Left lung (tissue), 4 donors: ENCODE measurements at regions not wholly inside any gene's neighbourhood (a gene's known extent, or its start where the extent isn't known, plus 50 kb on each side); places are given as distances from the start of the nearest gene placed in this dataset.
A peak's percentile ranks its signal among the peaks of the same experiment; 100 is the strongest.
"Not testable (repeated sequence)": the region's sequence is repeated elsewhere in the genome, so short reads cannot be mapped to it uniquely, and the experiment has no call there.

ENCODE experiments used
- ATAC-seq: fragments of 200-7000 bp; cut with Tn5 transposase; one replicate; pipeline ENCODE4 v1.9.1; 2020; ENCODE audit warnings: moderate library complexity
- DNase-seq, 4 donors: peaks; one replicate each; pipeline ENCODE4 v3.0.0-alpha.2; 2013 to 2020
- H3K27ac ChIP-seq, 2 donors: fragments of 200-600 bp; sonication (generic) in 1 of 2; one replicate each; pipeline versions ENCODE4 v1.5.0 to v1.8.0; 2020 to 2021
- H3K27me3 ChIP-seq, 2 donors: fragments of 200-600 bp; sonication (generic) in 1 of 2; one replicate each; pipeline versions ENCODE4 v1.5.0 to v1.8.0; 2020 to 2021
- H3K36me3 ChIP-seq, 2 donors: fragments of 200-600 bp; sonication (generic) in 1 of 2; one replicate each; pipeline versions ENCODE4 v1.5.0 to v1.8.0; 2020 to 2021
- H3K4me1 ChIP-seq, 2 donors: fragments of 200-600 bp; one replicate each; pipeline ENCODE4 v1.8.0; 2021
- H3K4me3 ChIP-seq, 2 donors: fragments of 200-600 bp; sonication (generic) in 1 of 2; one replicate each; pipeline versions ENCODE4 v1.5.0 to v1.8.0; 2020 to 2021; ENCODE audit warnings: mild to moderate bottlenecking in 1 of 2
- H3K9me3 ChIP-seq, 2 donors: fragments of 200-600 bp; sonication (generic) in 1 of 2; one replicate each; pipeline versions ENCODE4 v1.5.0 to v1.8.0; 2020 to 2021
- intact Hi-C, 2 donors: fragments of 100-400 bp; cut with DNase I; formaldehyde crosslinking; loops; one replicate each; pipeline versions ENCODE4 v1.11.2 to v1.14.2; 2022
- TF ChIP-seq, protein P1 (sequence below), 2 donors: fragments of 200-600 bp; sonication (generic) in 1 of 2; IDR thresholded peaks; one replicate each; pipeline versions ENCODE4 v1.5.0 to v1.8.0; 2021; ENCODE audit warnings: antibody characterized with exemption in 2 of 2
- donor health status: DM: no; HTN: yes; CAD: no.
- donor health status: DM: no; HTN: no; CAD: no.

DNA sequence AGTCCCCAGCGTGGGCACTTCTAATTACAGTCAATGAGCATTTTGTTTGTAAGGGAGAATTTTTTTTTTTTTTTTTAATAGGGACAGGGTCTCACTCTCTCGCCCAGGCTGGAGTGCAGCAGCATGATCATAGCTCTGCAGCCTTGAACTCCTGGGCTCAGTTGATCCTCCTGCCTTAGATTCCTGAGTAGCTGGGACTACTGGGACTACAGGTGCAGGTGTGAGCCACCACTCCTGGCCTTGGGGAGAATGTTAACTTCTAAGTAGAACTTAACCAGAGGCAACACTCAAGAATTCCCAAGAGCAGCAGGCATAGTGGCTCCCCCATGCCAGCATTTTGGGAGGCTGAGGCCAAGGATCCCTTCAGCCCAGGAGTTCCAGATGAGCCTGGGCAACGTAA, 52.9 kb upstream of the ZNF217 start:
- no peak for ATAC-seq
- Histone ChIP-seq H3K27ac (no peak overlapping the region), H3K36me3 (no peaks in the 10 kb centered on the region), H3K4me1 (peaks cover 13 to 30% of the 10 kb centered on the region in 2 donors), H3K9me3 (no peaks in the 10 kb centered on the region), H3K27me3 (no peaks in the 10 kb centered on the region), H3K4me3 (no peak overlapping the region)
- DNase-seq, result no peak
- intact Hi-C loops, result no loop called here
- TF ChIP-seq, protein P1, sequence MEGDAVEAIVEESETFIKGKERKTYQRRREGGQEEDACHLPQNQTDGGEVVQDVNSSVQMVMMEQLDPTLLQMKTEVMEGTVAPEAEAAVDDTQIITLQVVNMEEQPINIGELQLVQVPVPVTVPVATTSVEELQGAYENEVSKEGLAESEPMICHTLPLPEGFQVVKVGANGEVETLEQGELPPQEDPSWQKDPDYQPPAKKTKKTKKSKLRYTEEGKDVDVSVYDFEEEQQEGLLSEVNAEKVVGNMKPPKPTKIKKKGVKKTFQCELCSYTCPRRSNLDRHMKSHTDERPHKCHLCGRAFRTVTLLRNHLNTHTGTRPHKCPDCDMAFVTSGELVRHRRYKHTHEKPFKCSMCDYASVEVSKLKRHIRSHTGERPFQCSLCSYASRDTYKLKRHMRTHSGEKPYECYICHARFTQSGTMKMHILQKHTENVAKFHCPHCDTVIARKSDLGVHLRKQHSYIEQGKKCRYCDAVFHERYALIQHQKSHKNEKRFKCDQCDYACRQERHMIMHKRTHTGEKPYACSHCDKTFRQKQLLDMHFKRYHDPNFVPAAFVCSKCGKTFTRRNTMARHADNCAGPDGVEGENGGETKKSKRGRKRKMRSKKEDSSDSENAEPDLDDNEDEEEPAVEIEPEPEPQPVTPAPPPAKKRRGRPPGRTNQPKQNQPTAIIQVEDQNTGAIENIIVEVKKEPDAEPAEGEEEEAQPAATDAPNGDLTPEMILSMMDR (IDR thresholded peaks at IDR 0.05), result no peak

DNA sequence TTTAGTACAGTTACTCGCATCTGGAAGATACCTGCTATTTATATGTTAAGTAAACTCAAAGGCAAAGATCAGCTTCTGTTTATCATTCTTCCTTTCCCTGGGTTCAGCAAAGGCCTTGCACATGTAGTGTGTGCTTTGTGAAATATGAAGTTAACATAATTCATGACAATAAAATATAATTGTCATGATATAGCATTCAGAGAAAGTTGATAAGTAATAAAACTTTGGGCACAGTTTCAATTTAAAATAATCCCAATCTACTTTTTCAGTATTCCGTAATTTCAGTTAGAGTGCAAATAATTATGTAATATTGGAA, 51.9 kb upstream of the ZNF217 start:
- intact Hi-C loops, result no loop called here
- Histone ChIP-seq H3K9me3 (no peaks in the 10 kb centered on the region), H3K4me3 (no peak overlapping the region), H3K27me3 (no peaks in the 10 kb centered on the region), H3K36me3 (no peaks in the 10 kb centered on the region), H3K4me1 (peaks cover 13 to 30% of the 10 kb centered on the region in 2 donors), H3K27ac (no peak overlapping the region)
- ATAC-seq (no peak), DNase-seq (no peak)
- TF ChIP-seq, protein P1 (IDR thresholded peaks at IDR 0.05), result no peak

DNA sequence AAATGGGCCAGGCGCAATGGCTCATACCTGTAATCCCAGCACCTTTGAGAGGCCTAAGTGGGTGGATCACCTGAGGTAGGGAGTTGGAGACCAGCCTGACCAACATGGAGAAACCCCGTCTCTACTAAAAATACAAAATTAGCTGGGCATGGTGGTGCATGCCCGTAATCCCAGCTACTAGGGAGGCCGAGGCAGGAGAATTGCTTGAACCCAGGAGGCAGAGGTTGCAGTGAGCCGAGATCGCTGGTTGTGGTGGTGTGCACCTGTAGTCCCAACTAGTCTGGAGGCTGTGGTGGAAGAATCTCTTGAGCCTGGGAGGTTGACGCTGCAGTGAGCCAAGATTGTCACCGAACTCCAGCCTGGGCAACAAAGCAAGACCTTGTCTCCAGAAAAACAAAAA, 50.5 kb upstream of the ZNF217 start:
- H3K4me3 ChIP-seq, DNase-seq, H3K9me3 ChIP-seq, intact Hi-C loops, ATAC-seq, H3K36me3 ChIP-seq, H3K27me3 ChIP-seq: not testable (repeated sequence)
- H3K4me1 ChIP-seq, result peaks cover 13 to 30% of the 10 kb centered on the region in 2 donors
- peak overlapping the region in 1 of 2 donors; percentile 93 for H3K27ac ChIP-seq
